ENCODE measurements at regions not wholly inside any gene's neighbourhood (a gene's known extent, or its start where the extent isn't known, plus 50 kb on each side); places are given as distances from the start of the nearest gene placed in this dataset.

GRCh38 chr5:30981576-30981975, 211.9 kb upstream of the CDH6 start:
- H3K56ac ChIP-seq (ENCODE audit: insufficient read length, low read depth, low read length) = no peak overlapping the region
- H2AK5ac ChIP-seq (ENCODE audit: insufficient read length, low read length) = no peak overlapping the region
- Mint-ChIP-seq H3K4me1 (peaks cover 6 to 7% of the 10 kb centered on the region in 2 experiments; a peak in 2 of 4 replicates), H3K4me3 (no peak overlapping the region), H3K36me3 (ENCODE audit: insufficient read depth in 1 of 3, low read depth in 3 of 3) (no peaks in the 10 kb centered on the region), H3K27me3 (ENCODE audit: low read depth) (no peaks in the 10 kb centered on the region), H3K27ac (no peak overlapping the region), H3K9me3 (no peaks in the 10 kb centered on the region)
- no peak overlapping the region for H3K4me2 ChIP-seq (ENCODE audit: insufficient read depth, insufficient read length, low read length)
- no peaks in the 10 kb centered on the region for H3K23me2 ChIP-seq (ENCODE audit: insufficient read length, low read depth, low read length, poor library complexity, severe bottlenecking)
- H3K23ac ChIP-seq (ENCODE audit: insufficient read length, low read depth, low read length) = no peak overlapping the region
- H4K5ac ChIP-seq (ENCODE audit: insufficient read length, low read depth, low read length) = no peak overlapping the region
- no peaks in the 10 kb centered on the region for H3K9me3 ChIP-seq (ENCODE audit: control insufficient read depth, low read depth, low read length)
- DNase-seq = no peak
- no peak overlapping the region for H3K27ac ChIP-seq (ENCODE audit: insufficient read length, low read depth, low read length)
- no peaks in the 10 kb centered on the region for H3K79me1 ChIP-seq (ENCODE audit: insufficient read depth, low read depth, low read length, poor library complexity, severe bottlenecking)
- H4K91ac ChIP-seq (ENCODE audit: insufficient read length, low read depth, low read length) = no peak overlapping the region
- H2BK120ac ChIP-seq (ENCODE audit: low read depth, low read length, poor library complexity, severe bottlenecking) = no peak overlapping the region
- H3K9ac ChIP-seq (ENCODE audit: extremely low read depth, insufficient read length, low read length) = no peak overlapping the region
- no peak overlapping the region for H2BK5ac ChIP-seq (ENCODE audit: insufficient read length, low read length)
- H2BK20ac ChIP-seq (ENCODE audit: low read depth, low read length, poor library complexity, severe bottlenecking) = no peak overlapping the region
- no peak overlapping the region for H3K18ac ChIP-seq (ENCODE audit: insufficient read length, low read depth, low read length)
- H3K4ac ChIP-seq (ENCODE audit: low read depth, low read length) = no peak overlapping the region
- no peak overlapping the region for H3T11ph ChIP-seq (ENCODE audit: low read length)
- H3K27me3 ChIP-seq (ENCODE audit: insufficient read depth, low read length) = no peaks in the 10 kb centered on the region
- no peaks in the 10 kb centered on the region; the same call in 1 of the 2 replicates for H3K4me1 ChIP-seq (ENCODE audit: insufficient read depth, low read length)
- no peak overlapping the region for H3K14ac ChIP-seq (ENCODE audit: insufficient read depth, low read length)
- no peak for TF ChIP-seq CTCF (conservative IDR thresholded peaks at IDR 0.05)
- H3K79me2 ChIP-seq (ENCODE audit: insufficient read depth, low read length) = no peaks in the 10 kb centered on the region
- H4K8ac ChIP-seq (replicated peaks; ENCODE audit: insufficient read length, low read depth, low read length) = no peak overlapping the region
- no peak overlapping the region for H2BK15ac ChIP-seq (ENCODE audit: low read depth, low read length)
- no peak overlapping the region for H2AFZ ChIP-seq (ENCODE audit: low read length)
- no peak overlapping the region for H2BK12ac ChIP-seq (ENCODE audit: insufficient read length, low read depth, low read length)
- H4K20me1 ChIP-seq (ENCODE audit: control insufficient read depth, insufficient read depth, insufficient read length) = no peaks in the 10 kb centered on the region

All from H9 (cell line).